GM21717 (cell line): ENCODE measurements at regions not wholly inside any gene's neighbourhood (a gene's known extent, or its start where the extent isn't known, plus 50 kb on each side); places are given as distances from the start of the nearest gene placed in this dataset.
"Not testable (repeated sequence)": the region's sequence is repeated elsewhere in the genome, so short reads cannot be mapped to it uniquely, and the experiment has no call there.

ENCODE experiments used
- ATAC-seq: cut with Tn5 transposase; IDR thresholded peaks from one replicate; pipeline ENCODE4 v1.9.1; 2021; ENCODE audit warnings: mild to moderate bottlenecking, moderate library complexity; ENCODE audit not compliant: unreplicated experiment

- no peak for ATAC-seq
Observed at GRCh38 chr7:90033850-90034249, 120.4 kb upstream of the STEAP1 start.

- ATAC-seq = no peak
Observed at GRCh38 chr7:90053094-90053493, 101.2 kb upstream of the STEAP1 start.

- no peak for ATAC-seq
Observed at GRCh38 chr7:90061077-90061476, 93.2 kb upstream of the STEAP1 start.

GRCh38 chr7:90064370-90064769, 89.9 kb upstream of the STEAP1 start:
- ATAC-seq = no peak

- no peak for ATAC-seq
Observed at GRCh38 chr7:90067171-90067570, 87.1 kb upstream of the STEAP1 start.

GRCh38 chr7:90070238-90070637, 84.0 kb upstream of the STEAP1 start:
- not testable (repeated sequence) for ATAC-seq

GRCh38 chr7:90078921-90079320, 75.3 kb upstream of the STEAP1 start:
- ATAC-seq = no peak

GRCh38 chr7:90081621-90082020, 72.6 kb upstream of the STEAP1 start:
- ATAC-seq = no peak

GRCh38 chr7:90092506-90092905, 61.8 kb upstream of the STEAP1 start:
- ATAC-seq = no peak

GRCh38 chr7:90094030-90094429, 60.2 kb upstream of the STEAP1 start:
- ATAC-seq = no peak
